NCI-H446 treated with DMSO at 0.1 percent for 48 hours (cell line): ENCODE measurements at regions not wholly inside any gene's neighbourhood (a gene's known extent, or its start where the extent isn't known, plus 50 kb on each side); places are given as distances from the start of the nearest gene placed in this dataset.

ENCODE experiments used
- DNase-seq: peaks from one replicate; lab custom pipeline; 2025; lab: John Stamatoyannopoulos, UW

DNA sequence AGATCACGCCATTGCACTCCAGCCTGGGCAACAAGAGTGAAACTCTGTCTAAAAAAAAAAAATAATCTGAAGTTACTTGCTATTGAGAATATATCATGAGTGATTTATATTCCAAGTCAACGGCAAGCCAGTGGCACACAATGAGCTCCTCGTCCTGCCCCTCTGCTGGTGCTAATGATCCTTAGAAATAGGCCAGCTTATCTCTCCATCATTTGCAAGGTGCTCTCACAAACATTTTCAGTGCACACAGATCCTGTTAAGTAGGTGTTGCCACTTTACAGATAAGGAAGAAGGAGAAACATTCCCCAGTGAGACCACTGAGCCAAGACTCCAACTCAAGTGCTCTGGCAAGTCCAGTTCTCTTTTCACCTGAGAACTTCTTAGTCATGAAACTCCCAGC is 91.3 kb upstream of the GPR45 start:
- no peak for DNase-seq

DNA sequence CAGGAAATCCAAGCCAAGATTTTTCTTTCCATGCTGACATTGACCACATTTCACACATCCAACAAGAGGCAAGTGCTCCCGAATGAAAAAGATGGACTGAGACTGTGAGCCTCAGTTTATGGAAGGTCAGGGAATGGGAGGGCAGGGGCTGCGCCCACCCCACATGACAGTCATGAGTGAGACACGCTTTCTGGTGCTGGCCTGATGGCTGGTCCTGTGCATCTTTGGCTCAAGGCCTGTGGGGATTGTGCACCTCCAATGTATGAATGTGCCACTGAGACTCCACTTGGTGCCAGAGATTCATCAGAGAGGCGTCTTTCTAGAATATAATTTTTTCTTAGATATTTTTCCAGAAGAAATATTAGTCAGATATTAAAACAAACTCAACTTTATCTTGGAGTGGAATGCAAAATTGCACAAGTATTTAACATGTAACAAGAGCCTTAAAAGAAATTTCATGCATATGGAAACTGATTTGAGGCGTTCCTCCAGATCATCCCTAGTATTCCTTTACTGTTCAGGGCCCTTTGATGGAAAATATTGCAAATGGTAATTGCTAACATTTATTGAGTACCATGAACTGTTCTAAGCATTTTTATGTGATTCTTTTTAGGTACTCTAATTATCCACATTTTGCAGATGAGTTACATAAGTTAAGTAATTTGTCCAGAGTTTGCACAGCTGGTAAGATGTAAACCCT is 87.3 kb upstream of the GPR45 start:
- no peak for DNase-seq

DNA sequence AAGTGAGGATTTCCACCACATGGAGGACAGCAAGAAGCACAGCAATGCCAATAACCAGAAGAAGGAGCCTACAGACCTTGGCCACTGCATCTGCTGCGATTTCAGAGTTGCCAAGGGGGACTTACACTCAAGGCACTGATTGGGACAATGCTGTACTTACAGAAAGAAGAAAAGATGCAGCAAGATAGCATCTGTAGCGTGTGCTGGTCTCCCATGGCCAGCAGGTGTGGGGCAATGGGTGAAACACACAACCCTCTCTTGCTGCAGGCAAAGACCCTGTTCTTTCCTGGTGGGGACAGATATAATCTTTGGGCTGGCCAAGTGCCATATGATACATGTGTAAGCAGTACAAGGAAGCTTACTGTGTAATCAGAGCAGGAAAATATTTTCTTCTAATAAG is 85.4 kb upstream of the GPR45 start:
- DNase-seq: no peak

- no peak for DNase-seq
Measured at GRCh38 chr2:105158002-105158401, 83.5 kb upstream of the GPR45 start.

DNA sequence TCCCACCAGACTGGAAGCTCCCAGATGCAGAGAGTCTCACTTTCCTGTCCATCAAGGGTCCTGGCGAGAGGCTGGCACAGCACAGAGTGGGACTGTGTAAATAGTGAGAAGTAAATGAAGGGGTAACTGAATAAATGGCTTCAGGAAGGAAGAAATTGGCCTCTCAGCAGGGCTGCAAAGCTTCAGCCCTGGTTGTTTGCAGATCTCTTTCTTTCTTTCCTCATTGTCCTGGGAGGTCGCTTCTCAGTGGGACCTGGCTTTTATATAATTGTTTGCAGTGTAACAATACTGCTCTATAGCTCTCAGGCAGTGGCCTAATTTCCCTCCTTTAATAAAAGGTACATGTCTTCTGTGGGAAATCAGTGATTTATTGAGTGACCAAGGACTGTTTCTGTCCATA is 74.9 kb upstream of the GPR45 start:
- no peak for DNase-seq

DNA sequence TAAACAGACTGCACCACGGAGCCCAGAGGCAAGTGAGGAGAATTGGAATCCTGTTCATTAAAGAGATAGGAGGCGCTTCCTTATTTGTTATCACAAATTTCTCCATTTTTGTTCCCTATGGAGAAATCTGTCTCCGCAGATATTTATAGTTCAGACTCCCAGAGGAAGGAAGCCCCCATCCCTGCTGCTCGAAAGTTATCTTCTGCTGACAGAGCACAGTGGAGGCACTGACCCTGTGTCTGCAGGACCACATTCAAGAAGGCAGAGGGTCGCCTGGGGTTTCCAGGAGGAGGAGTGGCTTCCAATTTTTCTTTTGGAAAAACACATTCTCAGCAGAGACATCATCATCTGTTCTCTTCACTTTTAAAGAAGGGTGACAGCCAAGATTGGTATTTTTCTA is 73.0 kb upstream of the GPR45 start:
- no peak for DNase-seq

DNA sequence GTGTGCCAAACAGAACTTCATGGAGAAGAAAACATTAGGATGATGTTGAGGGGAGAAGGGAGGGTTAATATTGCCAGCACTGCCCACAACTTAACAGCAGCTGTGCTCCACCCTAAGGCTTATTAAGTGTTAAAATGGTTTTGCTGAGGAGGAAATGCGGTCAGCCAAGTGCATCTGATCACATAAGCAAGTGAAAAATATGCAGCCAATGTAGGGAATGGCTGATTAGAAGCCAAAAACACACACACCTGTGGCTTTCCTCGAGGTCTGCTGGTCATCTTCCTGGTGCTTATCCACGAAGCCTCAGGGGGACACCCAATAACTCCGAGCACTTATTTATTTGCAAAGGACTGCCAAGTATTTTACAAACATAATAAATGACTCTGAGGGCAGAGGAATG is 66.3 kb upstream of the GPR45 start:
- no peak for DNase-seq

DNA sequence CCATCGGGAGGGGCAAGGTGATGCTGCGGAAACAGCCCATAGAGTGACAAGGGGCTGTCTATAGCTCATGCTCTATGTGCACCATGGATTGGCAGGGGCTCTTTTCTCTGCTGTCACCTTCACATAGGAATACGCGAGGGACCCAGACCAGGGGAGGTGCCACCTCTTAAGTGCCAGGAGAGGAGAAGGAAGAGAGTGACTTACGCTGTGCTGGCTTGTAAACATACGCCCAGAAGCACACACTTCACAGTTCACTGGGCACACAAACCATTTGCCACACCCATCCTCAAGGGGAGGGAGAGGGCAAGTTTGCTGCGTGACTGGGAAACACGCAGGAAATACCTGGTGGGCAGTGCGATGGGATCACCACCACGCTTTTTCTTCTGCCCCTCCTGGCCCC is 65.1 kb upstream of the GPR45 start:
- DNase-seq: no peak

GRCh38 chr2:105177008-105177407 is 64.5 kb upstream of the GPR45 start:
- no peak for DNase-seq

GRCh38 chr2:105177536-105178254 is 63.8 kb upstream of the GPR45 start:
- no peak for DNase-seq

DNA sequence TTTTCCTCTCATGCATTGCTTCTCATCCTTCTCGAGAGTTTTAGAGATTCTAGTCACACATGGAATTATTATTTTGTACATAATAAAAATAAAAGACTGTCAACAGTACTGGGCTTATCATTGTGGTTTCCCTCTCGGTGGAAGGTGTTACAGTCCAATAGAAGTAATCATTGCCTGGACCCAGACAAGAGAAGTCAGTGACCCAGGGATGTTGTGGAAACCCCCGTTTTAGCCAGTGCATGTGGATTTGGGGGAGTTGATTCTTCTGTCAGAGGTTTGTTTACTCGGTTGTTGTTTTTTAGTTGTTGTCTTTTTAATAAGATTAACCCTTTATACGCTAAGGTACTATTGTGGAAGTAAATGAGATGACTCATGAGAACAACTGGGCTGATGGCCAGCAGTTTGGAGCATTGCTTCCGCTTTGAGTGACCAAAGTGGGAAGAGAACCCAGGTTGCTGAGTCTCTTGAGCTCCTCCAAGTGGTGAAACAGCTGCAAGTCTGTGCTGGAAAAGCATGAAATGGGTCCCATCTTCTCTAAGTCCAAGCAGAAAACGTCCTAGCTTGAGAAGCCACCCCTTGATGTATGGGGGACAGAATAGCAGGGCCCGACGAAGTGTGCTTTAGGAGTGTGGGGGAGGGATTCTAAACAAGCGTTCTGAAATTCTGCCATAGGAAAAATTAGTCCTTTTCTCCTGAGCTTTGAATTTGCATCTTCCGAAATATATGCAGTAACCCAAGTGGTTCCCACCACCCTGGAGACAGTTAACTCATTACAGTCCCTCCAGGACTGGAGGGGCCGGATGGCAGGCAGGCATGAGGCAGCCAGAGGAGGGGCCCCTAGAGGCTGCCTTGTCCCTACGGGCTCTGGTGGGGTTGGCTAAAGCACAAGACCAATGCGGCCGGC is 61.8 kb upstream of the GPR45 start:
- DNase-seq: peak; percentile 18

GRCh38 chr2:105180491-105180972 is 61.0 kb upstream of the GPR45 start:
- no peak for DNase-seq

GRCh38 chr2:105181282-105181681 is 60.3 kb upstream of the GPR45 start:
- DNase-seq: no peak

DNA sequence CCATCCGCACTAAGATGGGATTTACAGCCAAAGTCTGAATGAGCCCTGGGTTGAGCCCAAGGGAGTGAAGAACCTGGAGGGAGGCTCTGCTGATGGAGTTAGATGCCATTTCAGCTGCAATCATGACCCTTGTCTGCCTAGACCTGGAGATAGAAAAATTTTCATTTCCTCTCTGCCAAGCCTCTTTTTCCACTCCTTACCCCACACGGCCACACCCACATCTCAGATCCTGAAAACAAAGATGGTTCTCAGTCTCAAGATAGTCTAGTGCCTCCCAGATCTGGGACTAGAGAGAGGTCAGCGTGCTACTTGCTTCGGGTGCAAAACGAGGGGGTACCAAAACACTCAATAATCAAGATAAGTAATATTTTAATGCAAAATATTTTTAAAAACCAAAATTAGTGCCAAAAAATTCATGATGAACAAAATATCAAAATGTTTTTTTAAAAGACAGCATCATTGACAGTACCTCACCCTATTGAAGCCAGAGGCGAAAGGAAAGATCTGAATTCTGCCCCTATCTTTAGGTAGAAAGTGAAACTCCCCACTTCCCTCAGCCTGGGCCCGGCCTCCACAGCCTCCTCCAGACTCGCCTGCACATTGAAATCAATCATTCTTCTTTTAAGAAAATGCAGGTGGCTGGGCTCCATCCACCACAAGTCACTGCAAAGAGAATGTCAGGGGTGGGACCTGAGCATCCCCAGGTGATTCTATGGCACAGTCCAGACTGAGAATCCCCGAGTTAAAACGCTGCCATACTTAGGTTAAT is 57.8 kb upstream of the GPR45 start:
- no peak for DNase-seq

- DNase-seq: no peak
Measured at GRCh38 chr2:105184420-105184819, 57.1 kb upstream of the GPR45 start.

GRCh38 chr2:105186967-105187498 is 54.5 kb upstream of the GPR45 start:
- DNase-seq: no peak

- DNase-seq: no peak
Measured at GRCh38 chr2:105187531-105187930, 54.0 kb upstream of the GPR45 start.

DNA sequence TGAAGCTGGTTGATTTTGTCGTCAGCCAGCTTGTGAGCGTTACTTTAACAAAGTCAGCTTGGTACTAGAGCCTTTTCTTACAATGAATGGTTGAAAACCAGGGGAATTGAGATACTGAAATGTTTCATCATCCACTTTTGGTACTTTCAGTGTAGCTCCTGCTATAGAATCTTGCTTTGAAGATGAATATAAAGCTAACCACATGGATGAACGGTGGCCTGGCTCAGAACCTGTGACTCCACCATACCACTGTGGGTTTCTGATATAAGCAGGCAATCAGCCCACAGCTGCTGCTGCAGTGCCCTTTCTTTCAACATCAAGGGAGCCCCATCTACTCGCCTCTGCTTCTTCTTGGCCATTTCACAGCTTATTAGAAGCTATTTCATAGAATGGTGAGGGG is 53.2 kb upstream of the GPR45 start:
- DNase-seq: no peak
